B cell (primary cell): ENCODE measurements at regions not wholly inside any gene's neighbourhood (a gene's known extent, or its start where the extent isn't known, plus 50 kb on each side); places are given as distances from the start of the nearest gene placed in this dataset.

Experiments used
- ATAC-seq: fragments of 200-7000 bp; cut with Tn5 transposase; one replicate; pipeline ENCODE4 v1.10.0; 2021; ENCODE audit warnings: low read depth, mild to moderate bottlenecking, moderate number of reproducible peaks, moderate library complexity
- CTCF ChIA-PET: fragments of 350-600 bp; sonication (Branson Sonifier 250); formaldehyde crosslinking; loops from one replicate; lab custom pipeline; 2021; ENCODE audit warnings: antibody characterized with exemption, inconsistent platforms; lab: Charles Lee
- POLR2A ChIA-PET: fragments of 350-600 bp; sonication (Branson Sonifier 250); formaldehyde crosslinking; loops from one replicate; lab custom pipeline; 2021; ENCODE audit warnings: antibody characterized with exemption; lab: Charles Lee
- DNase-seq: peaks from one replicate; pipeline ENCODE4 v3.0.0; 2013
- H2AFZ ChIP-seq: 2 replicates; pipeline ENCODE4 v1.6.1; 2012; ENCODE audit warnings: mild to moderate bottlenecking, low read depth, low read length; ENCODE audit not compliant: insufficient read depth, poor library complexity, severe bottlenecking
- H3K27ac ChIP-seq, 2 donors: 1 replicate in 1 of 2; 2 replicates in 1 of 2; pipeline ENCODE4 v1.5.1; 2012 to 2013; ENCODE audit warnings: low read length in 2 of 2, mild to moderate bottlenecking in 2 of 2, moderate library complexity in 1 of 2
- H3K27me3 ChIP-seq, 4 experiments: fragments of 200-600 bp in 1 of 4; sonication (generic) in 1 of 4; replicated peaks in 1 of 4; 1 replicate in 2 of 4; 2 replicates in 2 of 4; pipeline versions ENCODE4 v1.6.1 to v1.7.0; 2013 to 2016; ENCODE audit warnings: low read length in 3 of 4, mild to moderate bottlenecking in 2 of 4, mixed read lengths in 1 of 4, moderate library complexity in 1 of 4; ENCODE audit not compliant: insufficient read depth in 4 of 4, control insufficient read depth in 3 of 4; ENCODE audit errors: control extremely low read depth in 1 of 4
- H3K36me3 ChIP-seq, 2 experiments: replicated peaks in 1 of 2; 1 replicate in 1 of 2; 2 replicates in 1 of 2; pipeline versions ENCODE4 v1.6.1 to v1.7.1; 2013; ENCODE audit warnings: low read length in 1 of 2; ENCODE audit not compliant: insufficient read depth in 2 of 2, control insufficient read depth in 1 of 2; ENCODE audit errors: control extremely low read depth in 1 of 2, extremely low read depth in 1 of 2
- H3K4me1 ChIP-seq, 2 donors: fragments of 200-600 bp in 1 of 2; sonication (generic) in 1 of 2; 1 replicate in 1 of 2; 2 replicates in 1 of 2; pipeline versions ENCODE4 v1.5.1 to v1.6.1; 2013 to 2017; ENCODE audit warnings: low read length in 2 of 2; ENCODE audit not compliant: control insufficient read depth in 2 of 2, insufficient read depth in 2 of 2
- H3K4me2 ChIP-seq: replicated peaks from 2 replicates; pipeline ENCODE3; 2012; ENCODE audit warnings: mild to moderate bottlenecking, low read depth, low read length; ENCODE audit not compliant: poor library complexity, severe bottlenecking
- H3K4me3 ChIP-seq, 5 experiments: fragments of 200-600 bp in 1 of 5; sonication (generic) in 1 of 5; 1 replicate in 3 of 5; 2 replicates in 2 of 5; pipeline versions ENCODE4 v1.5.1 to v1.7.0; 2011 to 2016; ENCODE audit warnings: low read length in 4 of 5, mild to moderate bottlenecking in 4 of 5, low read depth in 2 of 5, control low read depth in 1 of 5, moderate library complexity in 1 of 5; ENCODE audit not compliant: insufficient read depth in 1 of 5; ENCODE audit errors: control extremely low read depth in 1 of 5, extremely low read depth in 1 of 5
- H3K79me2 ChIP-seq: fragments of 200-600 bp; sonication (generic); one replicate; pipeline ENCODE4 v1.6.0; 2016; ENCODE audit warnings: low read length; ENCODE audit not compliant: control insufficient read depth, insufficient read depth
- H3K9ac ChIP-seq: fragments of 200-600 bp; sonication (generic); 2 replicates; pipeline ENCODE4 v1.6.1; 2017; ENCODE audit warnings: mild to moderate bottlenecking, low read length, moderate library complexity
- H3K9me3 ChIP-seq, 3 donors: one replicate each; pipeline versions ENCODE4 v1.6.1 to v1.7.1; 2013; ENCODE audit warnings: low read length in 2 of 3; ENCODE audit not compliant: control insufficient read depth in 2 of 3, insufficient read depth in 1 of 3; ENCODE audit errors: control extremely low read depth in 1 of 3
- H4K20me1 ChIP-seq: 2 replicates; pipeline ENCODE4 v1.6.0; 2012; ENCODE audit warnings: mild to moderate bottlenecking, low read length; ENCODE audit not compliant: insufficient read depth, control insufficient read depth, poor library complexity, severe bottlenecking
- H3K27ac Mint-ChIP-seq: one replicate; pipeline ENCODE4 v1.8.0; 2021; ENCODE audit warnings: mixed read lengths
- H3K27me3 Mint-ChIP-seq: one replicate; pipeline ENCODE4 v1.8.0; 2021; ENCODE audit warnings: mixed read lengths
- H3K4me1 Mint-ChIP-seq: one replicate; pipeline ENCODE4 v1.8.0; 2021; ENCODE audit warnings: mixed read lengths
- H3K4me3 Mint-ChIP-seq: one replicate; pipeline ENCODE4 v1.8.0; 2021; ENCODE audit warnings: mixed read lengths
- H3K9me3 Mint-ChIP-seq: one replicate; pipeline ENCODE4 v1.8.0; 2022; ENCODE audit warnings: mixed read lengths; ENCODE audit not compliant: insufficient read depth
- EZH2 ChIP-seq: IDR thresholded peaks from 2 replicates; pipeline ENCODE4 v1.6.1; 2012; ENCODE audit warnings: borderline replicate concordance, low read depth, mild to moderate bottlenecking, moderate library complexity, low read length; ENCODE audit not compliant: insufficient read depth, poor library complexity, severe bottlenecking
- WGBS: methylation state at CpG from one replicate; pipeline ENCODE4 v1.1.5; 2013; ENCODE audit warnings: missing lambda C conversion rate; ENCODE audit not compliant: insufficient coverage; 5-methylcytosine and 5-hydroxymethylcytosine counted together
- intact Hi-C: fragments of 100-400 bp; cut with micrococcal nuclease; formaldehyde crosslinking; loops from one replicate; pipeline ENCODE4 v1.10.0; 2022
- TF ChIP-seq, protein P1 (sequence below): fragments of 200-600 bp; IDR thresholded peaks from one replicate; pipeline ENCODE4 v1.8.0; 2022; ENCODE audit warnings: antibody characterized with exemption, mild to moderate bottlenecking

DNA sequence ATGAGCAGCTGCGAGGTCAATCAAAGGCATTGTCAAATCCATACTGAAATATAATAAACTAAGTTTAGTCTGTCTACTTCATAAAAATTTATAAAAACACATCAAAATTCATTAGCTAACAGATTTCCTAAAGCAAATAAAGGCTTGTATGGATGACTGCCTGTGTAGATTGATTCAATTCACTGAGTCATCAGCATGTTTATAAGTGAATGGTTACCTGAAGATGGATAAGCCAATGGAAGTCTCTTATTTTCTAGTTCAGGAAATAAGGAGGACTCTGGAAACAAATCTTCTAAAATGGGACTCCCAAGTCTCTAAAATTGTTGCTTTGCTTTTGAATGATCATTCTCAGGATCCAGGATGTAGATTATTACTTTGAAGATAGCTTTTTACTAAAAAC is 57.0 kb upstream of the HNRNPA3 start:
- Histone ChIP-seq H3K27ac (no peak overlapping the region), H3K4me1 (no peaks in the 10 kb centered on the region), H3K9ac (no peak overlapping the region), H3K79me2 (no peaks in the 10 kb centered on the region), H3K27me3 (no peaks in the 10 kb centered on the region), H3K4me2 (no peak overlapping the region), H3K9me3 (no peaks in the 10 kb centered on the region), H2AFZ (no peak overlapping the region), H3K36me3 (no peaks in the 10 kb centered on the region), H3K4me3 (no peak overlapping the region), H4K20me1 (no peaks in the 10 kb centered on the region)
- ATAC-seq (no peak), DNase-seq (no peak)
- no peaks in the 10 kb centered on the region for H3K9me3 Mint-ChIP-seq
- intact Hi-C loops = no loop called here
- no peak overlapping the region for H3K4me3 Mint-ChIP-seq
- no peaks in the 10 kb centered on the region for H3K4me1 Mint-ChIP-seq
- H3K27me3 Mint-ChIP-seq = peaks cover 17% of the 10 kb centered on the region
- TF ChIP-seq, protein P1, sequence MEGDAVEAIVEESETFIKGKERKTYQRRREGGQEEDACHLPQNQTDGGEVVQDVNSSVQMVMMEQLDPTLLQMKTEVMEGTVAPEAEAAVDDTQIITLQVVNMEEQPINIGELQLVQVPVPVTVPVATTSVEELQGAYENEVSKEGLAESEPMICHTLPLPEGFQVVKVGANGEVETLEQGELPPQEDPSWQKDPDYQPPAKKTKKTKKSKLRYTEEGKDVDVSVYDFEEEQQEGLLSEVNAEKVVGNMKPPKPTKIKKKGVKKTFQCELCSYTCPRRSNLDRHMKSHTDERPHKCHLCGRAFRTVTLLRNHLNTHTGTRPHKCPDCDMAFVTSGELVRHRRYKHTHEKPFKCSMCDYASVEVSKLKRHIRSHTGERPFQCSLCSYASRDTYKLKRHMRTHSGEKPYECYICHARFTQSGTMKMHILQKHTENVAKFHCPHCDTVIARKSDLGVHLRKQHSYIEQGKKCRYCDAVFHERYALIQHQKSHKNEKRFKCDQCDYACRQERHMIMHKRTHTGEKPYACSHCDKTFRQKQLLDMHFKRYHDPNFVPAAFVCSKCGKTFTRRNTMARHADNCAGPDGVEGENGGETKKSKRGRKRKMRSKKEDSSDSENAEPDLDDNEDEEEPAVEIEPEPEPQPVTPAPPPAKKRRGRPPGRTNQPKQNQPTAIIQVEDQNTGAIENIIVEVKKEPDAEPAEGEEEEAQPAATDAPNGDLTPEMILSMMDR = no peak
- no peak for TF ChIP-seq EZH2
- CTCF ChIA-PET = interaction anchor here (1.0 to 4.1 kb wide), 5 partner anchors 7 to 181 kb away, joined by 3 to 29 read pairs (median 5); no protein-coding TSS in a partner anchor
- no CpG with 5 or more reads among the region's 1 CpG for WGBS
- no peak overlapping the region for H3K27ac Mint-ChIP-seq
- POLR2A ChIA-PET = interaction anchor here (0.6 kb wide), 1 partner anchor 57 kb away, joined by 6 read pairs; the partner anchor contains the start of gene HNRNPA3

DNA sequence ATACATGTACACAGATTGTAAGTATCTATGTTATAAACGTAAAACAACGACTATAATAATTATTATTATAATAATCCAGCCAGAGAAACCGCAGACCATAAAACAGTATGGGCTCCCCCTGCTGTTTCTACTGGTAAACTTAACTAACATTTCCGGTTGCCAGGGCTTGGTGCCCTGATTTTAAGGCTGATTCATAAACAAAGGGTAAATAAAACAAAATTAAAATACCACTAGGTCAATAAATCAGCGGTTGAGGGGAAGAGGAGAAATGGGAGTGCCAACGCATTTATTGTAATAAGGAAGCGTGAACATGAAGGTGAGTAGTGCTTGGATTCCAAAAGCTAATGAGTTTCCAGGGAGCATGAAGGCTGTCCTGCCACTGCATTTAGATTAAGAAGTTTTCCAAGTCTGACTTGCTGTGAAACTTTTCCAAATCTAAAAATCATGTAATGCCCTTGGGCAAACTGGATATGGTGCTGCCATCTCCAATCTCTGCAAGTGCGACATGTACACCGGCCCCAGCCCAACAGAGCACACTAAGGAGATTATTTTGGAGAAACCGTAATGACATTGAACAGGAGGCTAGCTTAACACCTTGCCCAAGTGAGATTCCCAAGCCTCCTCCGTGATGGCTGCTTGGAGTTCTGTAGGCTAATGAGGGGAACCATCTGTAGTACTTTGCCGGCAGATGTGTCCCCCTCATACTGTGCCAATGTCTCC is 50.7 kb upstream of the HNRNPA3 start:
- H3K27me3 Mint-ChIP-seq = peaks cover 4% of the 10 kb centered on the region
- Histone ChIP-seq H3K36me3 (no peaks in the 10 kb centered on the region), H3K9me3 (no peaks in the 10 kb centered on the region), H3K27ac (no peak overlapping the region), H3K4me2 (no peak overlapping the region), H2AFZ (no peak overlapping the region), H3K4me3 (no peak overlapping the region), H3K9ac (no peak overlapping the region), H4K20me1 (no peaks in the 10 kb centered on the region), H3K27me3 (no peaks in the 10 kb centered on the region), H3K4me1 (peaks cover 19 to 25% of the 10 kb centered on the region in 2 donors), H3K79me2 (no peaks in the 10 kb centered on the region)
- peaks cover 16% of the 10 kb centered on the region for H3K4me1 Mint-ChIP-seq
- H3K27ac Mint-ChIP-seq = no peak overlapping the region
- no peak for TF ChIP-seq EZH2
- TF ChIP-seq, protein P1 = peak; percentile 88
- POLR2A ChIA-PET = no interaction called here
- H3K4me3 Mint-ChIP-seq = no peak overlapping the region
- CTCF ChIA-PET = interaction anchor here (0.5 to 7.7 kb wide), 16 partner anchors 13 to 1035 kb away, joined by 3 to 228 read pairs (median 6); partner anchors contain the start of genes HNRNPA3 and NFE2L2
- ATAC-seq = no peak
- DNase-seq = peak; percentile 58
- WGBS = 100% methylated on average over 3 of the region's 12 CpGs
- H3K9me3 Mint-ChIP-seq = no peaks in the 10 kb centered on the region
- intact Hi-C loops = loop anchor here (5.0 kb wide), 2 partner anchors 455 to 1035 kb away; partner anchors contain the start of gene HOXD8
